ENCODE measurements at regions not wholly inside any gene's neighbourhood (a gene's known extent, or its start where the extent isn't known, plus 50 kb on each side); places are given as distances from the start of the nearest gene placed in this dataset.
A peak's percentile ranks its signal among the peaks of the same experiment; 100 is the strongest.

GRCh38 chr2:221198309-221198708 is 373.8 kb downstream of the EPHA4 start:
- no peaks in the 10 kb centered on the region for H3K4me1 ChIP-seq
- no peak overlapping the region for H3K27ac ChIP-seq
- DNase-seq (no peak), ATAC-seq (no peak)
- no peaks in the 10 kb centered on the region for H3K36me3 ChIP-seq (replicated peaks in 1 of 2; ENCODE audit: insufficient read depth in 1 of 2, low read depth in 2 of 2)
- intact Hi-C loops (cut with DNase I): no loop called here
- H3K27me3 ChIP-seq: no peaks in the 10 kb centered on the region
- H3K4me3 ChIP-seq: no peak overlapping the region
- no peak for TF ChIP-seq POLR2A (IDR thresholded peaks at IDR 0.05)
- no peak for TF ChIP-seq CTCF (IDR thresholded peaks at IDR 0.05)
- no peaks in the 10 kb centered on the region for H3K9me3 ChIP-seq

GRCh38 chr2:221200184-221200839 is 371.8 kb downstream of the EPHA4 start:
- H3K36me3 ChIP-seq (replicated peaks in 1 of 2; ENCODE audit: insufficient read depth in 1 of 2, low read depth in 2 of 2): no peaks in the 10 kb centered on the region
- WGBS, 2 donors: 50 to 53% methylated on average over 3 of the region's 3 CpGs
- H3K4me1 ChIP-seq: no peaks in the 10 kb centered on the region
- no peak overlapping the region for H3K27ac ChIP-seq
- no peak overlapping the region for H3K4me3 ChIP-seq
- H3K9me3 ChIP-seq: no peaks in the 10 kb centered on the region
- DNase-seq: no peak
- TF ChIP-seq CTCF (IDR thresholded peaks at IDR 0.05) (no peak), POLR2A (IDR thresholded peaks at IDR 0.05) (no peak)
- intact Hi-C loops (cut with DNase I): no loop called here
- ATAC-seq: no peak
- no peaks in the 10 kb centered on the region for H3K27me3 ChIP-seq

GRCh38 chr2:221202431-221202830 is 369.7 kb downstream of the EPHA4 start:
- TF ChIP-seq CTCF (IDR thresholded peaks at IDR 0.05) (no peak), POLR2A (IDR thresholded peaks at IDR 0.05) (no peak)
- H3K4me3 ChIP-seq: no peak overlapping the region
- 83 to 84% methylated on average over 6 of the region's 6 CpGs for WGBS, 2 donors
- DNase-seq: no peak
- no peaks in the 10 kb centered on the region for H3K27me3 ChIP-seq
- no peak overlapping the region for H3K27ac ChIP-seq
- intact Hi-C loops (cut with DNase I): no loop called here
- H3K9me3 ChIP-seq: no peaks in the 10 kb centered on the region
- H3K4me1 ChIP-seq: no peaks in the 10 kb centered on the region
- H3K36me3 ChIP-seq (replicated peaks in 1 of 2; ENCODE audit: insufficient read depth in 1 of 2, low read depth in 2 of 2): no peaks in the 10 kb centered on the region
- no peak for ATAC-seq

- H3K36me3 ChIP-seq (replicated peaks in 1 of 2; ENCODE audit: insufficient read depth in 1 of 2, low read depth in 2 of 2): no peaks in the 10 kb centered on the region
- 76 to 77% methylated on average over 2 of the region's 2 CpGs for WGBS, 2 donors
- no peak for DNase-seq
- H3K4me1 ChIP-seq: no peaks in the 10 kb centered on the region
- H3K9me3 ChIP-seq: no peaks in the 10 kb centered on the region
- ATAC-seq: no peak
- H3K4me3 ChIP-seq: no peak overlapping the region
- intact Hi-C loops (cut with DNase I): no loop called here
- no peak for TF ChIP-seq POLR2A (IDR thresholded peaks at IDR 0.05)
- TF ChIP-seq CTCF (IDR thresholded peaks at IDR 0.05): no peak
- H3K27me3 ChIP-seq: no peaks in the 10 kb centered on the region
- H3K27ac ChIP-seq: no peak overlapping the region
These were observed 369.0 kb downstream of the EPHA4 start for GRCh38 chr2:221203125-221203524.

GRCh38 chr2:221203856-221204255 is 368.2 kb downstream of the EPHA4 start:
- Histone ChIP-seq H3K9me3 (no peaks in the 10 kb centered on the region), H3K27ac (no peak overlapping the region), H3K36me3 (replicated peaks in 1 of 2; ENCODE audit: insufficient read depth in 1 of 2, low read depth in 2 of 2) (no peaks in the 10 kb centered on the region), H3K4me1 (no peaks in the 10 kb centered on the region), H3K4me3 (no peak overlapping the region), H3K27me3 (no peaks in the 10 kb centered on the region)
- intact Hi-C loops (cut with DNase I): no loop called here
- 9 to 16% methylated on average over 2 of the region's 2 CpGs for WGBS, 2 donors
- no peak for ATAC-seq
- TF ChIP-seq POLR2A (IDR thresholded peaks at IDR 0.05): no peak
- TF ChIP-seq CTCF (IDR thresholded peaks at IDR 0.05): no peak
- peak in 2 of 4 donors; percentile 27 to 31 for DNase-seq

All from body of pancreas (tissue), 4 donors.